IMR-90 (cell line): ENCODE measurements at regions not wholly inside any gene's neighbourhood (a gene's known extent, or its start where the extent isn't known, plus 50 kb on each side); places are given as distances from the start of the nearest gene placed in this dataset.
"Not testable (repeated sequence)": the region's sequence is repeated elsewhere in the genome, so short reads cannot be mapped to it uniquely, and the experiment has no call there.

Experiments
- ATAC-seq: fragments of 200-7000 bp; cut with Tn5 transposase; 2 replicates; pipeline ENCODE4 v1.9.1; 2020; ENCODE audit warnings: low read depth, mild to moderate bottlenecking, moderate library complexity
- BruUV-seq: library from RNA; stranded (reverse); fragments of 400-500 nt; replicated peaks from 2 replicates; lab custom pipeline; 2021; lab: Mats Ljungman, UMichigan
- CTCF ChIA-PET: fragments of 300-600 bp; formaldehyde crosslinking; extraction: SDS; loops from one replicate; lab custom pipeline; 2021; ENCODE audit warnings: antibody characterized with exemption; lab: Yijun Ruan, JAX
- POLR2A ChIA-PET: fragments of 300-600 bp; sonication (Branson Sonifier 250); formaldehyde crosslinking; loops from one replicate; lab custom pipeline; 2022; ENCODE audit warnings: antibody characterized with exemption; ENCODE audit not compliant: unreplicated experiment; lab: Charles Lee
- DNase-seq: peaks from one replicate; pipeline ENCODE4 v3.0.0; 2013
- H2AFZ ChIP-seq: replicated peaks from 2 replicates; pipeline ENCODE3; 2013; ENCODE audit warnings: low read length, mild to moderate bottlenecking; ENCODE audit not compliant: poor library complexity
- H2AK5ac ChIP-seq: 2 replicates; pipeline ENCODE4 v1.6.1; 2013; ENCODE audit warnings: low read depth, low read length, inconsistent platforms
- H2AK9ac ChIP-seq: replicated peaks from 2 replicates; pipeline ENCODE3; 2013; ENCODE audit warnings: mild to moderate bottlenecking, low read depth, low read length, moderate library complexity; ENCODE audit not compliant: poor library complexity
- H2BK120ac ChIP-seq: 2 replicates; pipeline ENCODE4 v1.6.1; 2013; ENCODE audit warnings: low read depth, low read length, inconsistent platforms
- H2BK15ac ChIP-seq: 3 replicates; pipeline ENCODE4 v1.6.1; 2013; ENCODE audit warnings: low read depth, low read length, inconsistent platforms
- H2BK20ac ChIP-seq: 2 replicates; pipeline ENCODE4 v1.6.1; 2013; ENCODE audit warnings: low read depth, mild to moderate bottlenecking, inconsistent platforms, low read length, moderate library complexity
- H2BK5ac ChIP-seq: 2 replicates; pipeline ENCODE4 v1.6.1; 2013; ENCODE audit warnings: mild to moderate bottlenecking, low read depth, low read length, inconsistent platforms; ENCODE audit not compliant: poor library complexity, severe bottlenecking
- H3K14ac ChIP-seq: replicated peaks from 2 replicates; pipeline ENCODE4 v1.6.1; 2013; ENCODE audit warnings: low read depth, low read length, inconsistent platforms
- H3K18ac ChIP-seq: 2 replicates; pipeline ENCODE4 v1.6.1; 2013; ENCODE audit warnings: low read depth, low read length, control low read depth
- H3K23ac ChIP-seq: 2 replicates; pipeline ENCODE4 v1.6.1; 2013; ENCODE audit warnings: low read depth, low read length, inconsistent platforms
- H3K27ac ChIP-seq: 2 replicates; pipeline ENCODE4 v1.5.1; 2013; ENCODE audit warnings: mild to moderate bottlenecking, control low read depth, low read length; ENCODE audit not compliant: insufficient read depth
- H3K27me3 ChIP-seq: 2 replicates; pipeline ENCODE4 v1.6.1; 2013; ENCODE audit warnings: low read length; ENCODE audit not compliant: control insufficient read depth, insufficient read depth
- H3K36me3 ChIP-seq: 2 replicates; pipeline ENCODE4 v1.6.1; 2013; ENCODE audit warnings: low read length, mixed read lengths; ENCODE audit not compliant: control insufficient read depth, insufficient read depth
- H3K4ac ChIP-seq: 2 replicates; pipeline ENCODE4 v1.6.1; 2013; ENCODE audit warnings: low read depth, low read length, inconsistent platforms
- H3K4me1 ChIP-seq: 2 replicates; pipeline ENCODE4 v1.6.1; 2013; ENCODE audit warnings: low read length, mixed read lengths; ENCODE audit not compliant: control insufficient read depth, insufficient read depth
- H3K4me2 ChIP-seq: 2 replicates; pipeline ENCODE4 v1.6.1; 2013; ENCODE audit warnings: low read depth, mild to moderate bottlenecking, control low read depth, low read length, moderate library complexity
- H3K4me3 ChIP-seq: 2 replicates; pipeline ENCODE4 v1.5.1; 2013; ENCODE audit warnings: low read depth, mild to moderate bottlenecking, control low read depth, low read length, moderate library complexity; ENCODE audit not compliant: insufficient read depth
- H3K56ac ChIP-seq: 2 replicates; pipeline ENCODE4 v1.6.1; 2013; ENCODE audit warnings: low read length, inconsistent platforms; ENCODE audit not compliant: insufficient read depth; ENCODE audit errors: extremely low read depth
- H3K79me1 ChIP-seq, 2 experiments: 2 replicates each; pipeline ENCODE4 v1.6.1; 2013; ENCODE audit warnings: low read length in 2 of 2, inconsistent platforms in 1 of 2, low read depth in 1 of 2
- H3K9ac ChIP-seq: 2 replicates; pipeline ENCODE4 v1.6.1; 2013; ENCODE audit warnings: low read depth, low read length, control low read depth
- H3K9me1 ChIP-seq: 2 replicates; pipeline ENCODE4 v1.6.1; 2013; ENCODE audit warnings: low read length, inconsistent platforms; ENCODE audit not compliant: insufficient read depth
- H3K9me3 ChIP-seq: 2 replicates; pipeline ENCODE4 v1.6.1; 2013; ENCODE audit warnings: low read length; ENCODE audit not compliant: control insufficient read depth, insufficient read depth
- H4K20me1 ChIP-seq: 2 replicates; pipeline ENCODE4 v1.6.1; 2013; ENCODE audit warnings: low read length, inconsistent platforms; ENCODE audit not compliant: insufficient read depth
- H4K5ac ChIP-seq: 2 replicates; pipeline ENCODE4 v1.6.1; 2013; ENCODE audit warnings: mild to moderate bottlenecking, low read depth, low read length, control low read depth
- H4K8ac ChIP-seq, 2 experiments: 2 replicates each; pipeline ENCODE4 v1.6.1; 2013; ENCODE audit warnings: low read depth in 2 of 2, low read length in 2 of 2, control low read depth in 1 of 2, inconsistent platforms in 1 of 2
- H4K91ac ChIP-seq: 2 replicates; pipeline ENCODE4 v1.6.1; 2013; ENCODE audit warnings: low read depth, low read length, inconsistent platforms; ENCODE audit not compliant: insufficient read depth
- CEBPB ChIP-seq: IDR thresholded peaks from 2 replicates; pipeline ENCODE4 v1.6.1; 2012; ENCODE audit warnings: low read depth, low read length, improper control_type of control experiment
- FOS ChIP-seq: fragments of 150-350 bp; IDR thresholded peaks from 2 replicates; pipeline ENCODE4 v1.6.1; 2016; ENCODE audit warnings: low read depth, low read length
- WGBS, 2 experiments: methylation state at CpG; one replicate each; pipeline versions ENCODE4 v1.1.5 to v1.1.7; 2013; ENCODE audit warnings: missing lambda C conversion rate in 2 of 2; ENCODE audit not compliant: insufficient read length in 1 of 2; ENCODE audit errors: extremely low coverage in 2 of 2; 5-methylcytosine and 5-hydroxymethylcytosine counted together
- dilution Hi-C: fragments of 300-500 bp; cut with HindIII; formaldehyde crosslinking; loops from one replicate; pipeline ENCODE4 v1.14.3; 2018; ENCODE audit warnings: low sequenced_read_pairs; ENCODE audit not compliant: unreplicated experiment
- in situ Hi-C: fragments of 300-500 bp; cut with MboI; formaldehyde crosslinking; loops from 3 replicates; pipeline ENCODE4 v1.14.3; 2019; ENCODE audit warnings: low sequenced_read_pairs, inconsistent platforms, mixed read lengths
- intact Hi-C: fragments of 100-400 bp; cut with micrococcal nuclease; formaldehyde crosslinking; loops from 2 replicates; pipeline ENCODE4 v1.10.0; 2022

DNA sequence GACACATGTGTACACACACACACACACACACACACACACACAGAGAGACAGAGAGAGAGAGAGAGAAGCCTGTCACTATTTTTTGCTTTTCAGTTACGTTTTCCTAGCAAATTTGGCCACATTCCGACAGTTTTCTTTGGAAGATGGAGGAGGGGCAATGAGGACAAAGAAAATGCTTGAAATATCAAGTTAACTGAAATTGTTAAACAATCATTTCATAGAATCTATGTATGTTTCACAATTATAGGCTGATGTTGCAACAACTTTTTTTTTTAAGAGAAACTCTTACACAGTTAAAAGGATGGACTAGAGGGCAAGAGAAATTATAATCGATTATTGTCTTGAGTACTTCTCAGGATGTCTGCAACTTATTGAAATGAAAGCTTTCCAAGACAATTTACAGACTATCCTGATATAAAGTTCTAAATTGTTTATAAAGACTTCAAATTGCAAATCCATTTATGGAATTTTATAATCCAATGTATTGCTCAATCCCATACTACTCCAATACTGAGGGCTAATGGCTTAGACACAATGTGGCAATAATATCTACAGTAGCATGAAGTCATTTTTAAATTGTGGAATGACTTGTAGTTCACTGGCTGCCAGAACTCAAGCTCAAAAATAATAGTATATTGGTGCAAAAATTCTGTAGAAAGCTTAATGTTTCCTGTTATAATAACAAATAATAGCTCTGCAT lies 647.0 kb upstream of the PCDH7 start:
- intact Hi-C loops: no loop called here
- no peak overlapping the region for H2AK5ac ChIP-seq
- no peak overlapping the region for H3K4me3 ChIP-seq
- ChIA-PET POLR2A (no interaction called here), CTCF (interaction anchor here (0.5 kb wide), 1 partner anchor 15 kb away, joined by 4 read pairs; no protein-coding TSS in a partner anchor)
- H2BK15ac ChIP-seq: no peak overlapping the region
- H3K36me3 ChIP-seq: no peaks in the 10 kb centered on the region
- peak; percentile 27; the same call in 1 of the 2 replicates for TF ChIP-seq CEBPB
- no peak for TF ChIP-seq FOS
- no peak overlapping the region for H3K14ac ChIP-seq
- H3K9me3 ChIP-seq: no peaks in the 10 kb centered on the region; the same call in 1 of the 2 replicates
- no peak overlapping the region for H3K27ac ChIP-seq
- H3K18ac ChIP-seq: no peak overlapping the region
- no TSS peak for BruUV-seq
- H3K4me2 ChIP-seq: no peak overlapping the region
- in situ Hi-C loops: no loop called here
- no peak overlapping the region for H2BK120ac ChIP-seq
- H3K23ac ChIP-seq: no peak overlapping the region
- H3K79me1 ChIP-seq: no peaks in the 10 kb centered on the region
- ATAC-seq (no peak), DNase-seq (no peak)
- no peak overlapping the region for H3K4ac ChIP-seq
- H3K56ac ChIP-seq: no peak overlapping the region
- H4K20me1 ChIP-seq: no peaks in the 10 kb centered on the region
- no peak overlapping the region for H2AFZ ChIP-seq
- no peaks in the 10 kb centered on the region for H3K27me3 ChIP-seq
- H3K4me1 ChIP-seq: no peaks in the 10 kb centered on the region
- peak overlapping the region; percentile 54 for H2BK5ac ChIP-seq
- dilution Hi-C loops: no loop called here
- no peaks in the 10 kb centered on the region for H3K9me1 ChIP-seq
- WGBS, 2 experiments: no CpG with 5 or more reads among the region's 3 CpGs
- no peak overlapping the region for H4K91ac ChIP-seq
- no peak overlapping the region for H4K5ac ChIP-seq
- H3K9ac ChIP-seq: no peak overlapping the region
- no peak overlapping the region for H4K8ac ChIP-seq
- H2AK9ac ChIP-seq: no peak overlapping the region
- H2BK20ac ChIP-seq: no peak overlapping the region

DNA sequence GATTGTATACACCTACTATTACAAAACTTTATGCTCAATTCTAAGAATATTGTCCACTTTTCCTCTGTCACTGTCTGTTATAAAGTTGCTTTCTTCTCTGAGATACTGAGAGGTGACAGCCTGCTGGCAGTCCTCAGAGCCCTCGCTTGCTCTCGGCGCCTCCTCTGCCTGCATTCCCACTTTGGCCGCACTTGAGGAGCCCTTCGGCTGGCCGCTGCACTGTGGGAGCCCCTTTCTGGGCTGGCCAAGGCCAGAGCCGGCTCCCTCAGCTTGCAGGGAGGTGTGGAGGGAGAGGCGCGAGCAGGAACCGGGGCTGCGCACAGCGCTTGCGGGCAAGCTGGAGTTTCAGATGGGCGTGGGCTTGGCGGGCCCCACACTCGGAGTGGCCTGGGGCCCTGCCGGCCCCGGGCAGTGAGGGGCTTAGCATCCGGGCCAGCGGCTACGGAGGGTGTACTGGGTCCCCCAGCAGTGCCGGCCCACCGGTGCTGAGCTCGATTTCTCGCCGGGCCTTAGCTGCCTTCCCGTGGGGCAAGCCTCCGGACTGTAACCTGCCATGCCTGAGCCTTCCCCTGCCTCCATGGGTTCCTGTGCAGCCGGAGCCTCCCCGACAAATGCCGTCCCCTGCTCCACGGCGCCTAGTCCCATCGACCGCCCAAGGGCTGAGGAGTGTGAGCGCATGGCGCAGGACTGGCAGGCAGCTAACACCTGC lies 627.6 kb upstream of the PCDH7 start:
- H2BK5ac ChIP-seq, H2BK20ac ChIP-seq, H3K4me2 ChIP-seq, BruUV-seq, H3K36me3 ChIP-seq, H4K20me1 ChIP-seq, H3K79me1 ChIP-seq, H4K91ac ChIP-seq, H3K4ac ChIP-seq, H3K56ac ChIP-seq, H3K27me3 ChIP-seq, H2AK5ac ChIP-seq, H4K8ac ChIP-seq, H2AK9ac ChIP-seq, H3K18ac ChIP-seq, POLR2A ChIA-PET, in situ Hi-C loops, H3K23ac ChIP-seq, H4K5ac ChIP-seq, intact Hi-C loops, H3K14ac ChIP-seq, H3K27ac ChIP-seq, H3K4me1 ChIP-seq, H3K4me3 ChIP-seq, DNase-seq, H2BK120ac ChIP-seq, H3K9ac ChIP-seq, H2AFZ ChIP-seq, ATAC-seq, H3K9me3 ChIP-seq, H2BK15ac ChIP-seq, dilution Hi-C loops, H3K9me1 ChIP-seq, CTCF ChIA-PET: not testable (repeated sequence)
- 84% methylated on average over 10 of the region's 37 CpGs; no CpG with 5 or more reads in 1 of the 2 experiments for WGBS, 2 experiments
